ENCODE measurements at regions not wholly inside any gene's neighbourhood (a gene's known extent, or its start where the extent isn't known, plus 50 kb on each side); places are given as distances from the start of the nearest gene placed in this dataset.

DNA sequence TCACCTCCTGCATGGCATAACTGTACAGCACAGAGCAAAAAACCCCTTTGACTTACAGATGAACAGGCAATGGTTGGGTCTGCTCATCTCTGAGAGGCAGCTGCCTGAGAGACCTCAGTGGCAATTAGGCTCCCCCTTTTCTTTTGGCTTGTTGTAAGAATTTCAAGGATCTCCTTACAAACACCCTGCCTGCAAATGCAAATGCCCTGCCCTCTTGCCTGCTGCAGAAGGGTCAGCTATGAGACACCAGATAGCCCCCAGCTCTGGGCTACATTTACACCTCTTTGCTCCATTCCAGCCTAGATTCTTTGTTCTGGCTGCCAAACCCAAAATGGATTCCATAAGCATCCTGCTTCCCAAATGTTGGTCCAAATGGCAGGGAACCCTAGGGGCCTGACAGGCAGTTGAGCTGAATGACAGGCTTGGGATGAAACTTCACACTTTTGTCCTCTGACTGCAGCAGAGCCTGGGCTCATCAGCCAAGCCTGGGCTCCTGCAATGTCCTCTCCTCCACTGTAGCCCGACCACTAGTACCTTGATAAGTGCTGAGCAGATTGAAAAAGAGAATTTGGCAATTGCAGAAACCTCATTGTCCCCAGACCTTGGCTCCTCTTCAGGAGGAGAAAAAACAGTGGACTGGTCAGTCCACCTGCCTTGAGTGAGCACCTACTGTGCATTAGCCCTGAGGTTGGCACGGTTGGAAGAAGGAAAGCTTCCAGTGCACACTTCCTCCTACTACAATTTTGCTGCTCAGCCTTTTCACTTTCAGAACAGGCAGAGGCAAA lies 678.3 kb downstream of the BCL11A start:
- Histone ChIP-seq H3K4me3 (no peak overlapping the region), H3K4me1 (ENCODE audit: low read depth) (no peaks in the 10 kb centered on the region), H3K27ac (no peak overlapping the region), H3K27me3 (no peaks in the 10 kb centered on the region), H3K36me3 (no peaks in the 10 kb centered on the region), H3K9me3 (ENCODE audit: low read depth) (no peaks in the 10 kb centered on the region)
- TF ChIP-seq, protein P1, sequence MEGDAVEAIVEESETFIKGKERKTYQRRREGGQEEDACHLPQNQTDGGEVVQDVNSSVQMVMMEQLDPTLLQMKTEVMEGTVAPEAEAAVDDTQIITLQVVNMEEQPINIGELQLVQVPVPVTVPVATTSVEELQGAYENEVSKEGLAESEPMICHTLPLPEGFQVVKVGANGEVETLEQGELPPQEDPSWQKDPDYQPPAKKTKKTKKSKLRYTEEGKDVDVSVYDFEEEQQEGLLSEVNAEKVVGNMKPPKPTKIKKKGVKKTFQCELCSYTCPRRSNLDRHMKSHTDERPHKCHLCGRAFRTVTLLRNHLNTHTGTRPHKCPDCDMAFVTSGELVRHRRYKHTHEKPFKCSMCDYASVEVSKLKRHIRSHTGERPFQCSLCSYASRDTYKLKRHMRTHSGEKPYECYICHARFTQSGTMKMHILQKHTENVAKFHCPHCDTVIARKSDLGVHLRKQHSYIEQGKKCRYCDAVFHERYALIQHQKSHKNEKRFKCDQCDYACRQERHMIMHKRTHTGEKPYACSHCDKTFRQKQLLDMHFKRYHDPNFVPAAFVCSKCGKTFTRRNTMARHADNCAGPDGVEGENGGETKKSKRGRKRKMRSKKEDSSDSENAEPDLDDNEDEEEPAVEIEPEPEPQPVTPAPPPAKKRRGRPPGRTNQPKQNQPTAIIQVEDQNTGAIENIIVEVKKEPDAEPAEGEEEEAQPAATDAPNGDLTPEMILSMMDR (IDR thresholded peaks at IDR 0.05; ENCODE audit: low read depth, low read length), result no peak
- DNase-seq (ENCODE audit: low read depth in 1 of 2, low spot score in 1 of 2), result no peak

DNA sequence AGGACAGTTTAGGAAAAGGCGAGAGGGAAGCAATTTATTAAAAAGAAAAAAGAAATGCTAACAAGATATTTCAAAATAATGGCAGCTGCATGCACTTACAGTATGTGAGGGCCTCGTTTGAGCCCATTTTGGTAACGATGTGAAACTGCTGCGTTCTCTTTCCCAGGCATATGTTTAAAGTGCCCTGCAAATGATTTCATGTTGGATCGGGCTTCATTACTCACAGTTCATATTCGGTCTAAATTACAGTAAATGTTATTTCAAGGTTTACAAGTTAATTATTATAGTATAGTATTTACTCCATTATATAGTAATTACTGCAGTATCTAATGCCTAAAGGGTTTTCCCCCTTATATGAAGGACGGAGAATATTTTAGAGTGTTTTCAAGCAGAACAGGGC lies 679.1 kb downstream of the BCL11A start:
- Histone ChIP-seq H3K4me3 (no peak overlapping the region), H3K36me3 (no peaks in the 10 kb centered on the region), H3K4me1 (ENCODE audit: low read depth) (no peaks in the 10 kb centered on the region), H3K27ac (no peak overlapping the region), H3K27me3 (no peaks in the 10 kb centered on the region), H3K9me3 (ENCODE audit: low read depth) (no peaks in the 10 kb centered on the region)
- TF ChIP-seq, protein P1 (IDR thresholded peaks at IDR 0.05; ENCODE audit: low read depth, low read length), result no peak
- no peak for DNase-seq (ENCODE audit: low read depth in 1 of 2, low spot score in 1 of 2)

DNA sequence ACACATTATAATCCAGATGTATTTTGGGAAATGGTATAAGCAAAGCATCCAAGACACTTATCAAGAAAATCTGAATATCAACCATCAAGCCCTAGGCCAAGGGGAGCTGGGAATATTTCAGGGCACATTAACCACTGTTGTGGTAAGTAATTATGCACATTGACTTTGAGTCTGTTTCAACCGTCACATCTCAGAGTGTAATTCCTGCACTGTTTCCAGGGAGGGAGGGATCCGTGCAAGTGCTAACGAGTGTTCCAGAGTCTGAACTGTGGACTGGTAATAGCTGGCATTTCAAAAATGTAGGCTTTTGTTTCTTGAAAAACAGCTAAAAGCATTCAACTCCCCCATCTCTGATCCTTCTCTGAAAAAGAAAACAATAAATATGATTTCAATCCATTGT lies 681.6 kb downstream of the BCL11A start:
- Histone ChIP-seq H3K9me3 (ENCODE audit: low read depth) (no peaks in the 10 kb centered on the region), H3K27ac (no peak overlapping the region), H3K27me3 (no peaks in the 10 kb centered on the region), H3K4me1 (ENCODE audit: low read depth) (no peaks in the 10 kb centered on the region), H3K36me3 (no peaks in the 10 kb centered on the region), H3K4me3 (no peak overlapping the region)
- DNase-seq (ENCODE audit: low read depth in 1 of 2, low spot score in 1 of 2), result no peak
- TF ChIP-seq, protein P1 (IDR thresholded peaks at IDR 0.05; ENCODE audit: low read depth, low read length), result no peak

DNA sequence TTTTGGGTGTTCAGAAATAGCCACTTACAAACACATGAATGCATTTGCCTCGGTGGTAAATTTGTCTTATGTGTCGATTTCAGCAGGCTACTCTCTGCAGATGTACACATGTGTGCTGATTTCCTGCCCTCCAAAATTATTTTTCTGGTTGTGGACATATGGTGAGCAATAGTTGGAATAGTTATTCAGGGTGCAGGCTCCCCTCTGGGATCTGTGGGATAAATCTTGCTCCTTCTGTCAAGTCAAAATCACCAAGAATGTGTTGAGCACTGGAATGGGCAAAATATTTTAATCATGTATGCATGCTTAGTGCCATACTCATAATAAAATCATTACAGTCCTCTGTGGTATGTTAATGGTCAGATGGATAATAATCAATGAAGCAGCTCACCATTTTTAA lies 684.5 kb downstream of the BCL11A start:
- TF ChIP-seq, protein P1 (IDR thresholded peaks at IDR 0.05; ENCODE audit: low read depth, low read length), result no peak
- H3K4me1 ChIP-seq (ENCODE audit: low read depth), result no peaks in the 10 kb centered on the region

DNA sequence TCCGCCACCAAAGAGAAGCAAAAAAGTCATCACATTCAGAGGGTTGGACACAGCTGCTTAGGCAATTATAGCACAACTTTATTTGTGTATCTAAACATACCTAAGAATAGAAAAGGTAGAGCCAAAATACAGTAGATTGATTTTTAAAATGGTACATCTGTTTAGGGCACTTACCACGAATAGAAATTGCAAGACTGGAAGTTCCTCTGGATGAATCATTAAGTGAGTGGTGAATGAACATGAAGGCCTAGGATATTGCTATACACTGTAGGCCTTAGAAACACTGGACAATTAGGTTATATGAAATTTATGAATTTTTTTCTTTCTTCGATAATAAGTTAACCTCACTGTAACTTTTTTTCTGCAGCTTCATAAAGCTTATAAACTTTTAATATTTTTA lies 687.0 kb downstream of the BCL11A start:
- TF ChIP-seq, protein P1 (IDR thresholded peaks at IDR 0.05; ENCODE audit: low read depth, low read length), result no peak
- Histone ChIP-seq H3K36me3 (no peaks in the 10 kb centered on the region), H3K4me1 (ENCODE audit: low read depth) (no peaks in the 10 kb centered on the region), H3K9me3 (ENCODE audit: low read depth) (no peaks in the 10 kb centered on the region), H3K27ac (no peak overlapping the region), H3K4me3 (no peak overlapping the region), H3K27me3 (no peaks in the 10 kb centered on the region)
- DNase-seq (ENCODE audit: low read depth in 1 of 2, low spot score in 1 of 2), result no peak

More for the DNA sequence above, 684.5 kb downstream of the BCL11A start:
- H3K9me3 ChIP-seq (ENCODE audit: low read depth), result no peaks in the 10 kb centered on the region
- no peak overlapping the region for H3K4me3 ChIP-seq
- no peaks in the 10 kb centered on the region for H3K27me3 ChIP-seq
- DNase-seq (ENCODE audit: low read depth in 1 of 2, low spot score in 1 of 2), result no peak
- no peaks in the 10 kb centered on the region for H3K36me3 ChIP-seq
- H3K27ac ChIP-seq, result no peak overlapping the region
